IPS-NIHi11 (cell line): ENCODE measurements at regions not wholly inside any gene's neighbourhood (a gene's known extent, or its start where the extent isn't known, plus 50 kb on each side); places are given as distances from the start of the nearest gene placed in this dataset.

Experiments used
- DNase-seq: peaks from one replicate; pipeline ENCODE4 v3.0.0; 2012; ENCODE audit warnings: mixed read lengths, low spot score

DNA sequence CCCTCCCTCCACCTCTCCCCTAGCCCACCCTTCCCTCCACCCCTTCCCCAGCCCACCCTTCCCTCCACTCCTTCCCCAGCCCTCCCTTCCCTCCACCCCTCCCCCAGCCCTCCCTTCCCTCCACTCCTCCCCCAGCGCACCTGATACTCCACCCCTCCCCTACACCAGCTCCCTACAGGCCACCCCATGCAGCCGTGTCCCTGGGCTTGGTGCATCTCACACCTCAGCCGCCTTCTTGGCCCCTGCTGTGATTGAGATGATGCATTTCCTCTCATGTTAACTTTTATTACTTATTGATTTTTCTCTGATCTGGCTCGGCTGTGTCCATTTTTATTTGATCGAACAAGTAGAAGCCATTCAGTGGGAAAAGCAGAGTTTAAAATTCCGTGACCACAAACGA lies 243.8 kb downstream of the MATN1 start:
- no peak for DNase-seq

DNA sequence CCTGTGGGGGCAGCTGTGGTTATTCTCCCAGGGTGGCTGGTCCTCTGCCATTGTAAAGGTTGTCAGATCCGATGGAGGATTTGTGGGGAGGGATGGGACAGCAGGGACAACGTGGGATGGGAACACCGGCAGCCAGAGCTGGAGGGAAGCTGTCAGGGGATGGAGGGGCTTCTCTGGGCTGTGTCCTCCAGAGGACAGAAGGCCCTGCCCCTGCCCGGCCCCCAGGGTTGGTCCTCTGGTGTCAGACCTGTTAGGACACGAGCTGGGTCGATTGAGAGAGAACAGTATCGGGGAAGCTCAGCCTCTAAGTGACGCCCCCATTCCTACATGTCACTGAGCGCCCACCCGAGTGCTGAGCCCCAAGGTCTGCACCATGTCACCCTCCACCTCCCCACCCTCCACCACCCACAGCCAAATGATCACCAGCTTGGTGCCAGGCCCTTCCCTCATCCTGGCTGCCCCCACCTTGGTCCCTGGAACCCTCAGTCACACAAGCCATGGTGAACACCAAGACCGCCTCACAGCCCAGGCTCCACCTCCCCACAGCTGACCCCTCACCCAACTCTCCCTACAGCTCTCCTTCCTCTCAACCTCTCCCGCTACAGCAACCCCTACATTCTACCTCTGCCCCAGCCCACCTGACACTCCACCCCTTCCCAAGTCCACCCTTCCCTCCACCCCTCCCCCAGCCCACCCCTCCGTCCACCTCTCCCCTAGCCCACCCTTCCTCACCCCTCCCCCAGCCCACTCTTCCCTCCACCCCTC lies 244.4 kb downstream of the MATN1 start:
- DNase-seq = no peak

DNA sequence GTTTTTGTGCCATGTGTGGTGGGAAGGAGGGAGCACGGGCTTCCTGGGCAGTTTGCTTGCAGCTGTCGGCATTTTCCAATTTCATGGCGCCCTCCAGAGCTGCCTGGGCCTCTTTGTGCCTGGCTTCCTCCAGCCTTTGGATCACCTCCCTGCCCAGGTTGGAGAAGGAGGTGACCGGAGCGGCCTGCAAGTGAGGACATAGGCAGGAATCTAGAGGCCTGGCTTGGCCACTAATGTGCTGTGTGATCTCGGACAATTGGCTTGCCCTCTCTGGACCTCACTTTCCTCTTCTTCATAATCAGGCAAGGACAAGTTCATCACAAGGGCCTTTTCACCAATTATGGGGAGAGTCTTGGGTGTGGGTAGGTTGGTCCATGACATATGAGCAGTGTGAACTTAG lies 245.1 kb downstream of the MATN1 start:
- DNase-seq = no peak

DNA sequence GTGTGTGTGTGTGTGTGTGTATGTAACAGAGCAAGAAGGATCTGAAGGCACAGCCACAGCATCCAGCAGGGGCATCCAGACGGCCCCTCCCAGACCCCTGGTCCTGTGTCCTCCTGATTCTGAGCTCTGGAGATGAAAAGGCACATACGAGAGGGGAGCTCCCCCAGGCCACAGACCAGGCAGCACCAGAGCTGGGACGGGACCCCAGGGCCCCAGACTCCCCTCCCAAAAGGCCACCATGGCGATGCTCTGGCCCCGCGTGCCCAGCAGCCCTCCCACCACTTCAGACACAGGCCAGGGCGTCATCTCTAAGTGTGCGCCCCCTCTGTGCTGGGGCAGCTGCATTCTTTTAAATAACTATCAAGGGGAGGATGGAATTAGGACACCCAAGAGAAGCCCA lies 245.8 kb downstream of the MATN1 start:
- DNase-seq = no peak

DNA sequence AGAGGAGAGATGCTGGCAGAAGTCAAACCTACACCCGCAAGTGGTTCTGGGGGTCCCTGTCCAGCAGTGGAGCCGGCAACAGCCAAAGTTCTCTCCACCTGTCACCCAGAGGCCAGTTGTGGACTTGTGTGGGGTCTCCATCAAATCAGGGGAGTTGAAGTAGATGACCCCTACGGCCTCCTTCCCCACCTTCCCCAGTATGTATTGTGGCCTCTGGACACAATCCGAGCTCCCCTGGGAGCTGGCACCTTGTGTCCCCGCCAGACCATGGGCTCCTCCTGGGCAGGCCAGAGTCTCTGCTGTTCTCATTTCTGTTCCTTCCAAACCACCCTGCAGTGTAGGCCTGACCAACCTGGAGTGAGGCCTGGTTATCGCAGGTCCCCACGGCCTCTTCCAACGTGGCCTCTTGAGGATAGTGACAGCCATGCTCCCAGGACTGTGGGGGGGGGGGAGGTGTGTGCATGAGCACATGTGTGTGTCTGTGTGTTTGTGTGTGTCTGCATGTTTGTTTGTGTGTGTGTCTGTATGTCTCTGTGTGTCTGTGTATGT lies 246.4 kb downstream of the MATN1 start:
- DNase-seq = no peak

DNA sequence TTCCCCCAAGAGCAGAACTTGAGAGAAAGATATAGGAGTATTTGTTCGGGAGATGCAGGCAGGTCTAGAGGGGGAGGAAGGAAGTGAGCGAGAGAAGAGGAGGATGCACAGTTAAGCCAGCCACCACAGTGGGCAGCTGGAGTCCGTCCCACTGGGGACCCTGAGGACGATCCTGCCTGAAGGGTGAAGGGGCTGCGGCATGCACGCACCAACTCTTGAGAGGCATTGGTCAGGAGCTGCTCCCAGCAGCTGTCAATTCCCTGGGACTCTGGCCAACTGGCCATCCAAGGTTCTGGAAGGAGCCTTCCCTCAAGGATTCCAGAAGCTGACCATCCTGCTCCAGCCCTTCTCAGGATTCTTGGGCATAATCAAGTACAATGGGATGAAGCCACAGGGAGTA lies 246.9 kb downstream of the MATN1 start:
- no peak for DNase-seq

DNA sequence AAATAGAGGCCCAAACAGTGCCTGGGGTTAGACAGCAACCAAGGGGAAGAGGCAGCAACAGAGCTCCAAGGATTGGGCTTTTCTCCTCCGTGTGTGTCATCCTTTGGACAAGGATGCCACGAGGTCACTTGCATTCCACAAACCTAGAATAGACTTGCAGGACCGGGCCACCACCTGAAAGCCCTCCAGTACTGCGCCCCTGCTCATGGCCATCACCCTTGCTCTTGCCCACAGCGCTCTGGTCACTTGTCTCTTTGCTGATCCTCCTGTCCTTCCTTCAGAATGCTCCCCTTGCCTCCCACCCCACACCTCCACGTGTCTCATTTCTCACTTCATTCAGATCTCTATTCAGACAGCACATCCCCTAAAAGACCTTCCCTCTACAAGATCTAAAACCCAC lies 247.4 kb downstream of the MATN1 start:
- DNase-seq = no peak

DNA sequence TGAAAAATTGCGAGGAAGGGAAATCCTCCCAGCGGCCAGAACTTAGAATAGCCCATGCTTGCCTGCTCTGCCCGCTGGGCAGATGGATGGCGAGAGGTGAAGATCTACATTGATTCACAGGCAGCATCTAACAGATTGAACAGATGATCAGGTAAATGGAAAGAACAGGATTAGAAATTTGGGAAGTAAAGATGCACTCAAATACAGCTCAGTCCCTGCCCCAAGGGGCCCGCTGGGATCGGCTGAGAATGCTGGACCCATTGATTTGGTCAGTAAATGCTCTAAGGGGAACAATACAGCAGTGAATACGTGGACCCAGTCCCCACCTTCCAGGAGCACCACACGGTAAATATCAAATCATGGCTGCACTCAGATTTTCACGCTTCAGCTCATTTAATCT lies 248.2 kb downstream of the MATN1 start:
- DNase-seq = no peak

DNA sequence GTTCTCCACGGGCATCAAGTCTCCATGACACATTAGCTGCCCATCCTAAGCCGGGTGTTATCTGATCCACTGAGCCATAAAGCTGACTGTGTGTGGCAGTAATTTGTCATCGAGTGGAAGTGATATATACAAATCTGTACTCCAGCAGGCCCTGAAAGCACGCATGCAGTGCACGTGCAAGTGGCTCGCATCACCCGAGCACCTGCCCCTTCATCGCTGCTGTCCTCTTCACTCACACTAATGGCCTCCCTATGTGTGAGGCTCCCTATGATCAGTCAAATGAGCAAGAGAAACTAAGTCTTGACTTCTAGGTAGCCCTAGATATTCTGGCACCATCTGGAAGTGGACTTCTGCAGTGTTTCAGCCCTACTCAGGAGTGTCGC lies 248.6 kb downstream of the MATN1 start:
- DNase-seq = no peak

DNA sequence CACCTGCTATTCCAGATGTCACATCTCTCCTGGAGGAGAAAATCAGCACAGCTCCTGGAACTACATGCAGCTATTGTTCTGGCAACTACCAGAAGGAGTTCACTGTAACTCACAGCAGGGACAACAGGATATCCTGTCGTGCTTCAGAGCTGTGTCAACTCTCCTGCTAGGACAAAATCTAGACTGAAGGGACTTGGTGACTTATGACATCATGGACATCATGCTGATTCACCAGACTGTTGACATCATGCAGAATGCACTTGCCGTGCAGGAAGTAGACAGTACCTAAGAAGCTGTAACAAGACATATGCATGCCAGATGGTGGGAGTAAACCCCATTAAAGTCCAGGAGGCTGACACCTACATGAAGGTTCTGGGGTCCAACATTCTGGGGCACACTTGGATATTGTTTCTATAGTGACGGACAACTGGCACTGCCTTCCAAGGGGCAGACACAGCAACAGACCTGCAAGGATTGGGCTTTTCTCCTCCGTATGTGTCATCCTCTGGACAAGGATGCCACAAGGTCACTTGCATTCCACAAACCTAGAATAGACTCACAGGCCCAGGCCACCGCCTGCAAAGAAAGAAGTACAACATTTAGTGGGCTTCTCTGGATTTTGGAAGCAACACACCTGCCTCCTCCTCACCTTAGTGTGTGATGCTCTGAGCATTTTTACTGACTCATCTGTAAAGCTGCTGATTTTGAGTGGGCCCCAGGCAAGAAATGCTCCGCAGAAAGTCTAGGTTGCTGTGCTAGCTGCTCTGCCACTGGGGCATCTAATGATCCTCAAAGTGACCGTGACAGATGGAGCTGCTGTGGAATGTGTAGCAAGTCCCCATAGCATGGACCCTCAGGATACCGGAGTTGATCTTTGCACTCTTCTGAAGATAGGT lies 249.2 kb downstream of the MATN1 start:
- no peak for DNase-seq

DNA sequence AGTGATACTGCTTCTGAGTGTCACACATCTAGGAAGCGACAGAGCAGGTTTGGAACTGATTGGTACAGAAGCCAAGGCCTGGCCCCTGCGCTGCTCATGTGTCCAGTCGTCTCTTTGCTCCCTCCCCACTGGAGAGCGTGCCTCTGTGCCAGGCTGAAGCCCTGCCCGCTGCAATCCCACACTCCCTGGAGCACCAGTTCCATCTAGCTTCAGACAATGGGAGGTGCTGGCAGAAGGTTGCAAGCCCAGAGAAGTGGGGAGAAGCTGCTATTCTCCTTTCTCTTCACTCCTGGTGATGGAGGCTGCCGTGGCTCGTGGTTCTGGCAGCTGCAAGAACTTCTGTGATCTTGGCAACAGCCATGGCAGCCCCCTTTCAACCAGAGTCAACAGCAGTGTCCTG lies 250.9 kb downstream of the MATN1 start:
- no peak for DNase-seq

DNA sequence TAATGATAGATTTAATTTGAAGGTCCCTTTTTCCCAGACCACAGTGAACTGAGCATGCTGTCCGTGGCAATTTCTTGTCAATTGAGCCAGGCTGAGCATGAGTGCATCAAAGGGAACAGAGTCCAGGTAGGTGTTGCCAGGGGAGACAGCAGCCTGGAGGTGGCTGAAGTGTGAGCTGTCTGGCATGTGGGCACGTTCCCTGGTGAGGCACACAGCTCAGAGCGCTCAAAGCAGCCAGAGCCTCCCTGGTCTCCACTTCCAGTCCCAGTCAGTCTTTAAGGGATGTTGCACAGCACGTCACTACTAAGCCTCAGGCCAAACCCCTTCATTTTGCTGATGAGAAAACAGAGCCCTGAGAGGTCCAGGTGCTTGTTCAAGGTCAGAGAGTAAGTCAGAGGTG lies 251.4 kb downstream of the MATN1 start:
- DNase-seq = no peak

DNA sequence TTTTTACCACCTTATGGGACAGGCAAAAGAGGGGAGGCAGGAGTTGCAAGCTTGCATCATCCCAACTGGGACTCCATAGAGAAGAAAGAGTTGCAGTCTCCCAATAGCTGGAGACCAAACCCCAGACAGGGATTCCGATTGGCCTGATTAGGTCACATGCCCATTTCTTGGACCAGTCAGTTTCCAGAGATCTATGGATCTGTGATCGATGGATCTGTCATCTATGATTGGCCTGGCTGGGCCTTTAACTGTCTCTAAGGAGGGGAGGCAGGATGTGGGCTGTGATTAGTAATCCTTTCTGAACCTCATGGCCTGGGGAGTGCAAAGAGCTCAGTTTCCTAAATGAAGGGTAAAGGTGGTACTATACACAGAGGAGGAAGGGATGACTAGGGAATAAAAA lies 252.1 kb downstream of the MATN1 start:
- DNase-seq = no peak

DNA sequence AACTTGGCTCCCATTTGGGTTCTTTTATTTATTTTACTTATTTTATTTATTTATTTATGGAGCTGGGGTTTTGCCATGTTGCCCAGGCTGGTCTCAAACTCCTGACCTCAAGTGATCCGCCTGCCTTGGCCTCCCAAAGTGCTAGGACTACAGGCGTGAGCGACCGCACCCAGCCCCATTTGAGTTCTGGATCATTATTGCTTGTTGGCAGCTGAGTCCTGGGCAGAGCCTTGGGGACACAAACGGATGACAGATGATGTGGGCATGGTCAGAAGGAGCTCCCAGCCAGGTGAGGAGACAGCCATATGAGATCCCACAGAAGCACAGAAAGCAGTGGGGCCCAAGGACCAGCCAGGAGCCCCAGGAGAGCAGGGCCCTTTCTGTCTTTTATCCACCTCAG lies 254.0 kb downstream of the MATN1 start:
- DNase-seq = no peak

DNA sequence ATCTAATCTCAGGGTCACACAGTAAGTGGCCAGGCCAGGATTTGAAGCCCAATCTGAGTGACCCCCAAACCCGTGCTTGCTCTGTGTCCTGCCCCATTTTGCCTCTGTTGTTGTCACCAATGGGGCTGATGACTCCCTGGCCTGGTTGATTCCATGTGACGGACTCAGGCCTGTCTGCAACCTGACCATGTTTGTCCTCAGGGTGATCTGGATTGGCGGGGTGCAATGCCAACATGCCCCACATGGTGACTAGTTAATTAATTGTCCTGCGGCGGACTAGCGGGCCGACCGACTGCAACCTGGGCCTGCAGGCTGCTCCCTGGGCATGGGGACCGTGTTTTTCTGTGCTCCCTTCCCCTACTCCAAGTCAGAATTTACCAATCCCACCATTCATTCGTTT lies 256.3 kb downstream of the MATN1 start:
- DNase-seq = no peak

DNA sequence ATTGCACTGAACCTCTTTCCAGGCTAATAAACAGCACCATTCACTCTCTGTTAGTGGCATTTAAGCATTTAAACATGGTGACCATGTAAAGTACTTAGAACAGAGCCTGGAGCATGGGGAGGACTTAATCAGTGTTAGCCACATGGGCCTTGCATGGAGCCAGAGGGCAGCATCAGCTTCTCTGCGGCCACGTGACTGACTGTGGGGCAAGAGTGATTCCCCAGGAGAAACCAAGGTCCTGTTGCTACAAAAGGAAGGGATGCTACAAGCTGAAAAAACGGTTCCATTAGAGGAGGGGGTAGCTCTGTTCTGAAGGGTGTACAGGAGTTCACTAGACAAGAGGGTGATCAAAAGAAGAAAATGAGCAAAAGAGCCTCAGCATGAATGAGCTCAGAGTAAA lies 256.8 kb downstream of the MATN1 start:
- DNase-seq = no peak

DNA sequence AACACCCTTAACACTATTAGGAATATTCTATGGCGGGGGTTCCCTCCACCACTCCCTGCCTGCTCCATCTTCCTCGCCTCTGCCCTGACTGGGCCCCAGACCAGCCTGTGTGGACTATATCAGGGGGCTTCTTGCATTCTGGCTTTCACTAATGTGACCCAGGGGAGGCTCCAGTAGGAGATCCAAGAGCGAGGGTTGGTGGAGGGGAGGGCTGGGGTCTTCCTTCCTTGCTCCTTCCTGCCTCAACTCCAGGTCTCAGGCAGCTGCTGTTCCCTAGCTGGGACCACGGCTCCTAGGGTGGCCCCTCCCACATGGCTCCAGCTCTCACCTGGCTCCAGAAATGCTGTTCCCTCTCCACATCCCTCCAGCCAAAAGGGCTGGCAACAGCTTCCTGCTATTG lies 257.4 kb downstream of the MATN1 start:
- no peak for DNase-seq

DNA sequence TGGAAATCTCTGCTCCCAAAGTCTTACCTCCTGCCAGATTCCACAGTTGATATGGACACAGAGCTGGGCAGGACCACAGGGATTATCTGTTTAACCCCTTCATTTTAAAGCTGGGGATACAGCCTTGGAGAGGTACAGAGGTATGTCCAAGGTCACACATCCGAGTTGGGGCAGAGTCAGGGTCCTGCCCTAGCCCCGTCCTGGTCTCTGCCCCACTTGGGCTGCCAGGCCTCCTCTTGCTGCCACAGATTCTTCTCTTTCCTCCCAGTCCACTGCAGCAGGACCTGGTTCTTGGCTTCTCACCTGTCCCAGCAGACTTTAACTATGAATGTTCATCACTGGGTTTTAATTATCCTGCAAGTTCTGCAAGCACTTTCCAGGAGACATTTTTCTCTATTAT lies 258.3 kb downstream of the MATN1 start:
- no peak for DNase-seq

DNA sequence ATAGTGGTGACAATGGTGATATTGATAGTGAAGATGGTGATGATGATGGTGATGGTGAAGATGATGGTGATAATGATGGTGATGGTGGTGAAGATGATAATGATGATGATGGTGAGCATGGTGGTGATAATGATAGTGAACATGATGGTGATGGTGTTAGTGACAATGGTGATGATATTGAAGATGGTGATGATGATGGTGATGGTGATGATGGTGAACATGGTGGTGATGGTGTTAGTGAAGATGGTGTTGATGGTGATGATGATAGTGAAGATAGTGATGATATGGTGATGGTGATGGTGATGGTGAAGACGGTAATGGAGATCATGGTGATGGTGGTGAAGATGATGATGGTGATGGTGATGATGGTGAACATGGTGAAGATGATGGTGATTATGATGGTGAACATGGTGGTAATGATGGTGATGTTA lies 259.2 kb downstream of the MATN1 start:
- no peak for DNase-seq

DNA sequence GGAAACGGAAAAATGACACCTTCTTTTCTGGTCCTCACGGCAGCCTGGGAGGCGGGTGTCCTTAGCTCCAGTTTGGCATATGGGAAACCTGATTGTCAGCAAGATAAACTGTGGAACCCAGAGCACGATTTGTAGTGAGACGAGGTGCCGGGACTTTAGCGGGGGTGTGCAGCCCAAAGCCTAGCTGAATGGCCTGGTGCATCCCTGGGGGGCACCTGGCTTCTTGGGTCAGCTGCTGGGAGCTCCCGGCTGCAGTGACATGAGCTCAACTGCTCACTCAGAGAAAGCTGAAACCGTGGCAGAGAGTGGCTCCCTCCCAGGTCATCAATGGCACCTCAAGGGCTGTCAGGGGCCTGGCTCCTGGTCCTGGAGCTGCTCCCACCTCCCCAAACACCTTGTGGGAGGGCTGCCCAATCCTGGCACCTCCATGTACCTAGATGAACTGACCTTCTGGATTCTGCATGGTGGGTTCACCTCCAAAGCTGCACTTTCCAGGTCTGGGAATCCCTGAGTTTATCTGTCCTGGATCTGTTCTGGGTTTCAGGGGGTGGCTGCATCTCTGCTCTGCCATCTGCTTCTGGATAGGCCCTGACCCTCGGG lies 260.5 kb downstream of the MATN1 start:
- no peak for DNase-seq

DNA sequence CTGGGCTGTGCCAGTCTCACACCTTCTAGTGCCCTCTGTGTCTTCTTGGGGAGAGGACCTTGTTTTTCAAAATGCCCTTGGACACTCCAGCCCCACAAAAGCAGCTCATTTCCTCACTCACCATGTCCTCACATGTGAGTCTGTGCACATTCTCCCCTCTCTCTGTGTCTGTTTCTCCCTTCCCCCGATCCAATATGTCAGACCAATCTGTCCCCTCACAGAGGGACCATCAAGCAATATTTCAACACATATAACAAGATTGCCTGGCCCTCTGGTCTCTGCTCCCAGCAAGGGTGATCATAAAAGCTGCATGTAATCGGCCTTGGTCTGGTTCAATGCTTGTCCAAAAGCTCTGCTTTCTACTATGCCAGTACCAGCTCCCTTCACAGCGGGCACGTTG lies 261.2 kb downstream of the MATN1 start:
- DNase-seq = no peak

DNA sequence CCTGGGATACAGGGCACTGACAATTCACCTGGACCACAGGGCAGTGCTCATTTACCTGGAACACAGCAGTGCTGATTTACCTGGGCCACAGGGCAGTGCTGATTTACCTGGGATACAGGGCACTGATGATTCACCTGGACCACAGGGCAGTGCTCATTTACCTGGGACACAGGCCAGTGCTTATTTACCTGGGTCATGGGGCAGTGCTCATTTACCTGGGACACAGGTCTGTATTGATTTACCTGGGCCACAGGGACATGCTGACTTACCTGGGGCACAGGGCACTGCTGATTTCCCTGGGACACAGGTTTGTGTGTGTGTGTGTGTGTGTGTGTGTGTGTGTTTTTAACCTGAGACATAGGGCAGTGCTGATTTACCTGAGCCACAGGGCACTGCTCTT lies 261.7 kb downstream of the MATN1 start:
- no peak for DNase-seq

DNA sequence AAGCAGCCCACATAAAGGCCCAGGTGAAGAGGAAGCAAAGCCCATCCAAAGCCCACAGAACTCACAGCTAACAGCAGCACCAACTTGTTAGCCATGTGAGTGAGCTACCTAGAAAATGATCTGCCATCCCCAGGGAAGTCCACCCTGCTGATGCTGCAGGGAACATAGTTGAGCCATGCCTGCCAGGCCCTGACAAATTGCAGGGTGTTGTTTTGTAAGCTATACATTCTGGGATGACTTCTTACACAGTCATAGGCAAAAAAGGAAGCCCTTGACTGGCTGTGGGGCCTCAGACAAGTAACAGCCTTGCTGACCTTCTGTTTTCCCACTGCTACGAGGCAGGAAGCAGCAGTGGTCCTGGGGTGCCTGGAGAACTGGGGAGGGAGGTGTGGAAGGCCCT lies 262.7 kb downstream of the MATN1 start:
- no peak for DNase-seq
